ENCODE measurements at regions not wholly inside any gene's neighbourhood (a gene's known extent, or its start where the extent isn't known, plus 50 kb on each side); places are given as distances from the start of the nearest gene placed in this dataset.

GRCh38 chr1:88180449-88181108, 503.5 kb upstream of the PKN2 start:
- Histone ChIP-seq H3K4me1 (ENCODE audit: control insufficient read depth, insufficient read depth, low read length) (no peaks in the 10 kb centered on the region), H3K9me3 (ENCODE audit: control insufficient read depth, insufficient read depth, low read depth, low read length) (no peaks in the 10 kb centered on the region), H3K27me3 (ENCODE audit: control insufficient read depth, insufficient read depth, low read length) (no peaks in the 10 kb centered on the region), H3K36me3 (ENCODE audit: control insufficient read depth, insufficient read depth, low read length) (no peaks in the 10 kb centered on the region), H3K4me3 (ENCODE audit: low read depth in 2 of 2, low read length in 2 of 2) (no peak overlapping the region), H3K27ac (ENCODE audit: low read length) (no peak overlapping the region)
- in situ Hi-C loops (cut with HindIII; ENCODE audit: low pct_unique_long_range_greater_than_20kb, low sequenced_read_pairs) = no loop called here
- ChIA-PET CTCF (interaction anchor here (0.5 to 1.2 kb wide), 4 partner anchors 21 to 1204 kb away, joined by 3 to 5 read pairs (median 3); no protein-coding TSS in a partner anchor), POLR2A (no interaction called here)
- ATAC-seq (peak; percentile 98), DNase-seq (ENCODE audit: low read depth, low spot score) (peak; percentile 75)
- no peak for TF ChIP-seq REST (IDR thresholded peaks at IDR 0.05; ENCODE audit: insufficient read depth in 1 of 2, low read depth in 2 of 2, low read length in 1 of 2)
- TF ChIP-seq CTCF (IDR thresholded peaks at IDR 0.05) = peak; percentile 98
- no peak for TF ChIP-seq SIN3A (IDR thresholded peaks at IDR 0.05; ENCODE audit: borderline replicate concordance, insufficient read depth, low read depth, low read length)
- TF ChIP-seq TCF7L2 (IDR thresholded peaks at IDR 0.05; ENCODE audit: low read depth, low read length) = no peak
- TF ChIP-seq POLR2AphosphoS5 (IDR thresholded peaks at IDR 0.05; ENCODE audit: low read depth, low read length) = no peak
- no TSS peak for BruUV-seq (replicated peaks)
- intact Hi-C loops (cut with micrococcal nuclease; ENCODE audit: unreplicated experiment) = loop anchor here (2.0 to 10.0 kb wide), 5 partner anchors 122 to 888 kb away; no protein-coding TSS in a partner anchor

GRCh38 chr1:88186911-88187310, 497.2 kb upstream of the PKN2 start:
- ChIA-PET CTCF (no interaction called here), POLR2A (no interaction called here)
- Histone ChIP-seq H3K9me3 (ENCODE audit: control insufficient read depth, insufficient read depth, low read depth, low read length) (no peaks in the 10 kb centered on the region), H3K36me3 (ENCODE audit: control insufficient read depth, insufficient read depth, low read length) (no peaks in the 10 kb centered on the region), H3K27ac (ENCODE audit: low read length) (no peak overlapping the region), H3K4me1 (ENCODE audit: control insufficient read depth, insufficient read depth, low read length) (no peaks in the 10 kb centered on the region), H3K4me3 (ENCODE audit: low read depth in 2 of 2, low read length in 2 of 2) (no peak overlapping the region), H3K27me3 (ENCODE audit: control insufficient read depth, insufficient read depth, low read length) (no peaks in the 10 kb centered on the region)
- in situ Hi-C loops (cut with HindIII; ENCODE audit: low pct_unique_long_range_greater_than_20kb, low sequenced_read_pairs) (no loop called here), intact Hi-C loops (cut with micrococcal nuclease; ENCODE audit: unreplicated experiment) (loop anchor here (10.0 kb wide), 1 partner anchor 258 kb away; no protein-coding TSS in a partner anchor)
- ATAC-seq = no peak
- no peak for TF ChIP-seq SIN3A (IDR thresholded peaks at IDR 0.05; ENCODE audit: borderline replicate concordance, insufficient read depth, low read depth, low read length)
- no peak for TF ChIP-seq POLR2AphosphoS5 (IDR thresholded peaks at IDR 0.05; ENCODE audit: low read depth, low read length)
- TF ChIP-seq REST (IDR thresholded peaks at IDR 0.05; ENCODE audit: insufficient read depth in 1 of 2, low read depth in 2 of 2, low read length in 1 of 2) = no peak
- BruUV-seq (replicated peaks) = no TSS peak
- no peak for DNase-seq (ENCODE audit: low read depth, low spot score)

All from Panc1 (cell line).